ENCODE measurements at regions not wholly inside any gene's neighbourhood (a gene's known extent, or its start where the extent isn't known, plus 50 kb on each side); places are given as distances from the start of the nearest gene placed in this dataset.

- Histone ChIP-seq H3F3A (replicated peaks; ENCODE audit: low read depth) (no peaks in the 10 kb centered on the region), H2AFZ (no peak overlapping the region), H3K27ac (ENCODE audit: low read depth) (no peak overlapping the region), H3K9me2 (ENCODE audit: insufficient read depth) (no peaks in the 10 kb centered on the region), H3K4me3 (no peak overlapping the region), H3K27me3 (ENCODE audit: insufficient read depth) (no peaks in the 10 kb centered on the region), H3K4me2 (no peak overlapping the region), H3K79me2 (replicated peaks; ENCODE audit: insufficient read depth) (no peaks in the 10 kb centered on the region), H4K20me1 (replicated peaks; ENCODE audit: insufficient read depth) (no peaks in the 10 kb centered on the region), H3K36me3 (ENCODE audit: insufficient read depth) (no peaks in the 10 kb centered on the region), H3K4me1 (ENCODE audit: insufficient read depth) (no peaks in the 10 kb centered on the region)
- no peaks in the 10 kb centered on the region for H3K9me3 Mint-ChIP-seq
- TF ChIP-seq NANOG (IDR thresholded peaks at IDR 0.05; ENCODE audit: borderline replicate concordance) (no peak), ETS1 (IDR thresholded peaks at IDR 0.05) (no peak), REST (IDR thresholded peaks at IDR 0.05; ENCODE audit: unreplicated experiment) (no peak), EZH2phosphoT487 (IDR thresholded peaks at IDR 0.05; ENCODE audit: unreplicated experiment) (no peak), CTCF (conservative IDR thresholded peaks at IDR 0.05; ENCODE audit: low read depth in 2 of 2) (no peak), ZNF331 (CRISPR knock-in tag; IDR thresholded peaks at IDR 0.05; ENCODE audit: low read depth) (no peak), EZH2 (IDR thresholded peaks at IDR 0.05; ENCODE audit: low read depth, unreplicated experiment) (no peak), STAT1 (IDR thresholded peaks at IDR 0.05; ENCODE audit: unreplicated experiment) (no peak), ZNF462 (CRISPR knock-in tag; IDR thresholded peaks at IDR 0.05) (no peak), POLR2AphosphoS5 (IDR thresholded peaks at IDR 0.05; ENCODE audit: low read depth) (no peak), JUNB (IDR thresholded peaks at IDR 0.05; ENCODE audit: unreplicated experiment) (no peak), ZNF114 (CRISPR knock-in tag; IDR thresholded peaks at IDR 0.05) (no peak), CREB1 (CRISPR knock-in tag; IDR thresholded peaks at IDR 0.05; ENCODE audit: low read depth) (no peak)
- H3K27ac Mint-ChIP-seq: no peak overlapping the region
- H3K4me1 Mint-ChIP-seq: no peaks in the 10 kb centered on the region; the same call in 2 of the 3 replicates
- no peak for DNase-seq (ENCODE audit: low spot score)
- H3K36me3 Mint-ChIP-seq (ENCODE audit: low read depth): no peaks in the 10 kb centered on the region
- H3K4me3 Mint-ChIP-seq: no peak overlapping the region
- ATAC-seq: no peak
- no peaks in the 10 kb centered on the region for H3K27me3 Mint-ChIP-seq (ENCODE audit: insufficient read depth, low read depth, poor library complexity)
Observed at GRCh38 chr13:64186071-64186470, 2770.4 kb upstream of the PCDH20 start.

Measured in GM23338 (cell line).